ENCODE measurements at regions not wholly inside any gene's neighbourhood (a gene's known extent, or its start where the extent isn't known, plus 50 kb on each side); places are given as distances from the start of the nearest gene placed in this dataset.
"Not testable (repeated sequence)": the region's sequence is repeated elsewhere in the genome, so short reads cannot be mapped to it uniquely, and the experiment has no call there.

DNA sequence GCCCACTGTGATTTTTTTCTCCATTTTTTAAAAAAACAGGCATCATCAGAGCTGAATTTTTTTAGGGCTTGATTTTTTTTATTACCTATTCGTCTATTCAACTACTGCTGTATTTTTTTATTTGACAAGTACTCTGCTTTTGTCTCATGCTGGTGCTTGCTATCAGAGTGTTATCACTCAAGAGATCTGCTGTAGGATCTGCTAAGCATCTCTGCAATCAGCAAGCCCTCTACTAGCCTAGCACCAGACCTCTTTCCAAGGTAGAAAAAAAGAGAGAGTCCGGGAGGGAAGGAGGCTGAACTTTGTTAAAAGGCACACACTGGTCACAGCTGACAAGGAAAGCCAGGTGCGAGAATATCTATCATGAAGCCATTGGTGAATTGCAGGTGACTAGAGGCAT is 413.8 kb upstream of the CCNH start:
- intact Hi-C loops (cut with micrococcal nuclease), result no loop called here
- ATAC-seq (no peak), DNase-seq (no peak)

DNA sequence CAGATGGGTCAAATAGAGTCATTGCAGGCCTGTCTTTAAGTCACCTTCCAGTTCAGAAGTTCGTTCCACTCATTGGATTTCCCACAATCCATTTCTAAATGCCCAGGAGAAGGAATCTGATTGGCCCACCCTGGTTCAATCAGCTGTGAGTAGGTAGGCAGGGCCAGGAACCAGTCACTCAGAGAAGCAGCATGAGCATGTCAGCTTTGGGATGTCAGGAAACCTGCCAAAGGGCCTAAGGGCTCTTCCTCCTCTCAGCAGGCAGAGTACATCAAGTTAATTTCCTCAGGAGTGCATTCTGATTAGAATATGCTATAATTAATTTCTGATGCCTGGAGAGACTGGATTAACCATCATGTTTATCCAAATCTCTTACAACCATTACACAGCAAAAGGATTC is 412.9 kb upstream of the CCNH start:
- ATAC-seq (no peak), DNase-seq (no peak)
- intact Hi-C loops (cut with micrococcal nuclease), result no loop called here

DNA sequence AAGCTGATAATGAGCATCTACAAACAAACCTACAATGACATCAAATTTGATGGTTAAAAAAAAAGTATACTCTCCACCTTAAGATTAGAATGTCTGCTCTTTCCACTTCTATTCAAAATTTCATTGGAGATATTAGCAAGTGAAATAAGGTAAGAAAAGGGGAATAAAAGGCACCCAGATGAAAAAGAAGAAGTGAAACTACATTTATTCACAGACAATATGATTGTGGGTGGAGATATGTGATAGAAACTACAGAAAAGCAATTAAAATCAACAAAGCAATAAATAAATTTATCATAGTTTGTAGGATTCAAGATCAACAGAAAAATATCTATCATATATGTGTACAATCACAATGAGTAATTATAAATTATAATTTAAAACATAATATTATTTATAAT is 395.1 kb upstream of the CCNH start:
- no peak for DNase-seq
- ATAC-seq, result no peak
- intact Hi-C loops (cut with micrococcal nuclease), result no loop called here

DNA sequence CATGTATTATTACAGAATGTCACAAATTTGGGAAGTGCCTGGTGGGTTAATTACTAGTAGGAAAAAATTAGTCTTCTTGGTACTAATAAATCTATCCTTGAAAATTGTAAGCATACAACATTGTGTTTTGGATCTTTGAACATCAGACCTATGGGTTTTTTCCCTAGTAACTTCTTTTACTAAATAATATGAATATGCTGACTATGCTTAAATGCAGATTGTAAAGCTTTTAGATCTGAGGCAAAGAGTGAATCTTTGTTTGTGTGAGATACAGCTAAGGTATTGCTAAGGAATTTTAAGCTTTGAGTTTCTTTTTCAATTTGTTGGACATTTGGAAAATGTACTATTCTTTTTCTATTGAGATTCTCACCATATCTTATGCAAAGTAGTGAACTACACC is 390.6 kb upstream of the CCNH start:
- no peak for ATAC-seq
- intact Hi-C loops (cut with micrococcal nuclease), result no loop called here
- no peak for DNase-seq

DNA sequence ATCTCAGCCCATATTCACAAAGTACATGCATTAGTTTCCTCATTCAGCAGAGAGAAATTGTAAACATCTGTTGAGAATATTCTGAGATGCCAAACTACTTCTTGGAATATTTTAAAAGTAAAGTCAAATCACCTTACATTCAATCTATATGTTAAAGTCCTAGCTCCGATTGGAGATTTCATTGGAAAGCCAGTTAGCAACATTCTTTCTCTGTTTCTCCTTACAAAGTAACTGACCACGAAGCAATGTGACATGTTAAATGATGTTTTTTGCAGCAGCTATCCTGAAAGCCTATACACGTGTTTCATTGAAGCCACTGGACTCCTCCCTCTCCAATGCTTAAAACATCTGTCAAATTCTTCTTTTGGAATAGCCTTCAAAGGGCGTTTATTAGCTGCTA is 379.1 kb upstream of the CCNH start:
- intact Hi-C loops (cut with micrococcal nuclease), result no loop called here
- DNase-seq, result no peak
- no peak for ATAC-seq

DNA sequence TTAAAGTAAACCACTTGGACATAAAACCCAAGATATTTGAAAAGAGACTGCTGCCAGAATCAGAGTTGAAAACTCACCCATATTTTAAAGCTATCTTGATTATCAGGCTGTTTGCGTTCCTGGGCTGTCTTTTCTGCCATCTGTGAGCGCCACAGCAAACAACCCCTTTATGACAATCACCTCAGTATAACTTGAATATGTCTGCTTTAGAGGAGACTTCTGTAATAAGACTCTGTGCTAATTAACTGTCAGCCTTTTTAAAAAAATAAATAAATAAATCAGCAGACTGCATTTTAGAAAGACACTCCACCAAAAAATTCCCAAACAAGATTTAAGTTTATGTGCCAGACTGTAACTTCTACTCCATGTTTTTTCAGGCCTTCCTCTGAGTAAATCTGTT is 375.7 kb upstream of the CCNH start:
- intact Hi-C loops (cut with micrococcal nuclease), result no loop called here
- no peak for DNase-seq
- no peak for ATAC-seq

DNA sequence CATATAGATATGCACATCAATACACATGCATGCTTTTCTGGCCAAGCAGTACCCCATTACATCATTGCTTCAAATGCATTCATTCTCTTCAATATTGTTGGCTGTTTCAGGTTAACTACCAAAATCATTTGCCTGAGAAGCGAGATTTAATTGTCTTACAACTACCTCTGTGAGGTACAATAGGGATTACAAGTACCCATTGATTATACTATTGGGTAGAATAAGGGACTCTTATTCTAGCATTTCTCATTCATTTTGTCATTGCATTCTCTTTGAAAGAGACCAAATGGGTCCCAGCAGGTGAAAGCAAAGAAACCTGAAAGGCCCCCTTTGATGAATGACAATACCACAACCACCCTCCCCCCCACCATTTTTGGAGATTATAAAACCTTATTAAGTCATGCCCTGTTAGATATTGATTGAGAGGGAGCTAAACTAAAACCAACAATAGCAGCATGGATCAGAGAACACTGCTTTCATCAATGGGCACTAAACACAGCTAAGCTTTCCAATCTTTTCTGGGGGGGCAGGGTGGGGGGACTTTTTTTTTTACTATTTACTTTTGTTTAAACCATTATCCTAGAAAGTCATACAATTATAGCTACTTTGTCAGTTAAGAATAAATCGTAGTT is 375.0 kb upstream of the CCNH start:
- intact Hi-C loops (cut with micrococcal nuclease), result no loop called here
- ATAC-seq (no peak), DNase-seq (no peak)

DNA sequence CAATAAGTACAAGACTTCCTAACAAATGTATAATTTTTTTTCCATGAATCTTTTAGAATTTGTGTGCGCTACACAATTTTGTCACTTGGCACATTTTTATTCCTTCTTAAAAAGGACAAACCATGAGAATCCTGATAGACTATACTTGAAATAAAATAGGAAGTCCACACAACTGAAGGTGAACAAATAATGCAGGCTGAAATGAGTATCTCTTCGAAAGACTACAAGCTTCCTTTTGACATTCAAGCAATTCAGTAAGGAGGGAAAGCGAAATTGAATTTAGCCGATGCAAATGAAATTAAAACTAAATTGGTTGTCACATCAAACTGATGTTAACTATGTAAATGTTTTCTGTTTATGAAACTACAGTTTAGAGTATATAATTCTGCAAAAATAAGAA is 374.4 kb upstream of the CCNH start:
- intact Hi-C loops (cut with micrococcal nuclease), result no loop called here
- ATAC-seq, result no peak
- no peak for DNase-seq

DNA sequence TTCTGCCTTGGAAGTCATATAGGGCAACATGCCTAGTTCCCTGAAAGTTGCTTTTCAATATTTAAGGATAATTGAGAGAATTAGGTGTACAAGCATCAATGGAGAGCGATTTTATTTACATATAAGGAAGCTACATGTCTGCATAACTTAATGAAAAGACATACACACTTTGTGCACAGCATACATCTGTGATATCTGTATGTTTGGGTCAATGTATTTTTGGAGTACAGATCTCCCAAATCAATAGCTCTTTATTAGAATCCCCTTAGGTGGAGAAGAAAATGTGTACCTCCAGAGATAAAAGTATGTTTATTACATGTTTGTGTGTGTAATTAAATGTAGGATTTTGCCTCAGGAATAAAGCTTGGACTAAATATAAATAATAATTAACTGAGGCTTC is 373.7 kb upstream of the CCNH start:
- intact Hi-C loops (cut with micrococcal nuclease), result no loop called here
- ATAC-seq, result no peak

DNA sequence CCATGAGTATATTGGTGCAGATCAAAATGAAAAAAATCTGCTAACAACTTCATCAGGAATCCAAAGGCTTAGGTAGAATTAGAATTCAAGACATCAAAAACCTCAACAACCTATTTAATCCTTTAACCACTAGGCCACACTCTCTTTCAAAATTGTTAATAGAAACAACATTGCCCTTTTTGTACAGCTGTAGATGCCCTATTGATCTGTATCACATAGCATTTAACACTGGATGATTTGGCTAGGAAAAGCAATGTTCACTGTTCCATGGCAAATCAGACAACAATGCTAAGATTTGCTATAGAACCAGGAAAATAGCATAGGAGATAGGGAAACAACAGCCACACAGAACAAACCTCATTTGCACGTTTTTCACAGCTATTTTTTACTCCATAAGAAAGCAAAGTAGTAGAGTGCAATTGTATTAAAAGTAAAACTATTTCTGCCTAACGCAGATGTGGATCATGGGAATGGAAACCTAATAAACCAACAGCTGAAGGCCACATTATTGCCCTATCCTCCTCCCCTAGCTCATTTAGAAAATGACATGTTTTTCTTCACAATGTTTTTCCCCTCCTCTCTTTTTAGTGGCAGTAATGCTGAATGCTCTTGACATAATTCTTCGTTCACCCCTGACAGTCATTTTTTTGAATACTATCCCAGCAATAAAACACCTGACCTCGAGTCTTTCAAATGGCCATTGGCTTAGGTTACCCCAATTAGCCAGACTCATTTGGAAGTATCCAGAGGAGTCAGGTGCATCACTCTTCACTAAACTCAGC is 373.0 kb upstream of the CCNH start:
- intact Hi-C loops (cut with micrococcal nuclease), result no loop called here
- ATAC-seq (no peak), DNase-seq (no peak)

More for the DNA sequence above, 373.7 kb upstream of the CCNH start:
- DNase-seq, result no peak

DNA sequence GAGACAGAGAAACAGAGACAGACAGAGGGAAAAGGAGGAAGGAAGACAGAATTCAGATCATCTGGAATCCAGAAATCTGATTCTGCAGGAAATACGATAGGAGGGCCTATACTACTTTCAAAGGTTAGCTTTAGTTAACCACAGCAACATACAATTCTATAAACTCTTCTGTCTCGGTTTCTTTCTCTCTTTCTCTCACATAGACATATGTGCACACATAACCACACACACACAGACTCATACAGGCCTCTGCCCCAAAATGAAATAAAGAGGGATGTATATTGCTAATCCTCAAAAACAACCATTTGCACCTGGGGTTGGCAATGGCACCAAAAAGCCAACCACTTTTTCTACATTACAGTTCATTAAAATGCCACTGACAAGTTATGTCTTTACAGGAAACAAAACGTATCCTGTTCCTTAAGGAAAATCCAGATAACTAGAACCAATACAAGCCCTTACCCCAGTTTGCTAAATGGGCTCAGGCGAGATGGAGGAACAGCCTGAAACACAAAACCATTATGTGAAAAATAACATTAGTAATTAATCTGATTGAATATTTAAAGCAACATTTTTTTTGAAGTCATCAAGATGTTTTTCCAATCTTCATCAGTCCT is 372.3 kb upstream of the CCNH start:
- DNase-seq (no peak), ATAC-seq (no peak)
- intact Hi-C loops (cut with micrococcal nuclease), result loop anchor here (5.0 kb wide), 1 partner anchor 897 kb away; no protein-coding TSS in a partner anchor

DNA sequence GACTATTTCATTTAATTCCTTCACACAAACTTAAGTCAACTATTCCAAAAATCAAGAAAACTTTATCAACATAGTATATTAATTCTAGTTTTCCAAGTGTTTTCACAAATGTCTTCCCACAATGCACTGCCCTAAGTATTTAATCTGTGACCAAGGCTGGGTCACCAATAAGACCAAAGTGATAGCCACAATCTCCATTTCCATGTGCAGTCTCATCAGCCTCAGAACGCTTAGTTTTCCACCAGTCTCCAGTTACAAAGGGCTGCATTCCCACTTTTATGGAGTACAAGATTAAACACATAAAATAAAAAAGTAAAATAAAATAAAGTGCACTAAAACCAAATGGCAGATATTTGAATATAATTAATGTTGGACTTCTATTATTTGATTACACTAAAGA is 371.6 kb upstream of the CCNH start:
- intact Hi-C loops (cut with micrococcal nuclease), result loop anchor here (5.0 kb wide), 1 partner anchor 898 kb away; no protein-coding TSS in a partner anchor
- no peak for DNase-seq
- ATAC-seq, result no peak

DNA sequence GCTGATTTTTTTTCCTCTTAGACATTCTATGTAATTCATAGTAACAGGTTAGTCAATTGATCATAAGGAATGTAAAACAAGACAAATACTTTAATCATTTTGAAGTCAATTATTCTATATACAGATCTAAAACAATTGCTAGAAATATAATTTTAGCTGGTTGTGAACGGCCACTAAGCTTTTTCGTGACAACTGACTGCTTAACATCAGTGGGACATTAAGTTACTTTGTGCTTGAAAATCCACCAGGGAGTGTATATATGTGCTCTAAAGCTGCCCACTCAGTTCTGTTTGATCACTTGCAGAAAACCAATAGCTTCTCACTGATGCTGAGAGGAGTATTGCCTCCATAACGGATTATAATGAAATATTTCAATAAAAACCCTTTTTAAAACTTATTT is 370.2 kb upstream of the CCNH start:
- ATAC-seq (no peak), DNase-seq (no peak)
- intact Hi-C loops (cut with micrococcal nuclease), result loop anchor here (5.0 kb wide), 1 partner anchor 899 kb away; no protein-coding TSS in a partner anchor

DNA sequence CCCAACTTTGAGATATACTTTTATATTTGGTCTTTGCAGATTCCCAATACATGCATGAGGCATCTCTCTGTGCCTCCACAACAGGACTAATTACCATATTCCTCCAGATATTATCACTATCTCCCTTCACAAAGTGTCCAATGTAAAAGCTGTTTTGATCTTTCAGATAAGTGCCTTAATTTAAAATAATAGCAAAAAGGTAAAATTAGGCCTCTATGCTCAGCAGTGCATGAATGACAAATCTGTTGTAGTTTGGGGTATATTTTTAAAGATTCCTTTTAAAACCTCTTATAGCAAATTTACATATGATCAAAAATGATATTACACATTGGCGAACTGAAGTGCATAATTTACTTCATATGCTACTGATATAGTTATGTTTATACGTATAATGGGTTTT is 369.2 kb upstream of the CCNH start:
- no peak for DNase-seq
- intact Hi-C loops (cut with micrococcal nuclease), result loop anchor here (5.0 kb wide), 1 partner anchor 900 kb away; no protein-coding TSS in a partner anchor
- ATAC-seq, result no peak

DNA sequence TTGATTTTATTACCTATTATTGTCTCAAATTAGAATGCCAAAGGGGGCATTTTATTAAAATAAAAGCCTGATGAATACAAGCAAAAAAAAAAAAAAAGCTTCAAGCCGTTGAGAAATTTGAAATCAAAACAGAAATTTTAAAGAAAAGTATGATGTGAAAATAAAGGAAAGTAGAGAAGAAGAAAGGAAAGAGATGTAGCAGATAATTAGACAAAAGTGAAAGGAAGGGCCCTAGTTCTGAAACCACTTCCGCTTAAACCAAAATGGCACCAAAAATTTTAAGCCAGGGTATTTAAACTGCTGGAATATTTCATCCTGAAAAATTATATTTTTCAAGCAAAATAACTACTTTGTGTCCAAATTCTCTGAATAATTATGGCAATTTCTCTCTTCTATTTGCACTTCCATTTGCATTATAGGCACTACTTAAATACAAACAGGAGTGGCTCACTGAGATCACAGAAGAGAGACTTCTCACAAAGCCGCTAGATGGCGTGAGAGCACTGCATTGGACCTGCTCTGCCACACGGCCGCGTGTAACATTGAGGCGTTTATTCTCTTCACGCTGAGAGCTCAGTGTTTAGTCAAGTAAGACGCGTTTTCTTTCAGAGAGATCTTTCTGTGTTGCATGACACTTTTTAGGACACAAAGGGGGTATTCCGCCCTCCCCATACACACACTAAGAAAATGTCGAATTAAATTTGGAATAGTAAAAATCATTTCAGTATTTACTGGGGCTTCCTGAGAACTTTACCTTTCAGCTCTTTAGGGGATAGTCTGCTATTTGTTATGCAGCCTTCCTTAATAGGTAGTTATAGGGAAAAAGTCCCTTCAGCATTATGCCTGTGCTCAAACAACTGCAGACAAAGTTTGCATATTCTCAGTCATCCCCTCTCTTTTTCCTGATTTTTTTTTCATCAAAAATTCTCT is 368.4 kb upstream of the CCNH start:
- DNase-seq (peak; percentile 68), ATAC-seq (peak; percentile 94)
- intact Hi-C loops (cut with micrococcal nuclease), result loop anchor here (5.0 kb wide), 1 partner anchor 901 kb away; no protein-coding TSS in a partner anchor

DNA sequence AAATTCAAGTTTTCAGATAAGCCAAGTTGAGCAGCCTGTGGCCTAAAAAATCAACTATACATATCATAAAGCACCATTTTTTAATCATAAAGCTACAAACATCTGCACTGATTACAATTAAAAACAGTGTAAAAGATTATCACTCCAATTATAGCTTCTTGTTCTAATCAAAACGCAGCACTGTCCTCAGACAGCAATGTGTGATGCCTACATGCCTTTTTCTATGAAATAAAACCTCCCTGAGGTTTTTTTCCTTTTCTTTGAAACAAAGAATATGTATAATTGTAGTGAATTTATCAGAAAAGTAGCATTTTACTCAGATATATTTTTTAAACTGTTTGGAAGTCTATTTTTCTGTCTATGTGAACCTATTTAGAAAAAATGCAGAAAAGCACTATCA is 366.1 kb upstream of the CCNH start:
- DNase-seq, result no peak
- no peak for ATAC-seq
- intact Hi-C loops (cut with micrococcal nuclease), result no loop called here

DNA sequence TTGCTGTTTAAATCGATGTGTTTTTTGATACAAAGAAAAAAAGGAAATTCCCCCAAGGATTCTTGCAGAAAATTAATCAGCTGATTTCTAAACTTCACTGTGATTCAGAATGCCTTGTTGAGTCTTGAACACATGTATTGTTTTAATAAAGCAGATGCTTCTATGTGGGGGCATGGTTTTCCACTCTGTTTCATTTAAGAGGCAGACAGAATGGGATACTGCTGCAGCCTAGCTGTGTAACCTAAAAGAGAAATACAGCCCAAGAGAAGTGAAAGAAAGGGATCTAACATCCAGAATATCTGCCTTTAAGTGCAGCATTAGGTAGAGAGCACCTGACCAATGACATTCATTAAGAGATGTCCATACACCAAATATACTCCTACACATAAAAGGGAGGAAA is 365.1 kb upstream of the CCNH start:
- no peak for DNase-seq
- intact Hi-C loops (cut with micrococcal nuclease), result no loop called here
- no peak for ATAC-seq

DNA sequence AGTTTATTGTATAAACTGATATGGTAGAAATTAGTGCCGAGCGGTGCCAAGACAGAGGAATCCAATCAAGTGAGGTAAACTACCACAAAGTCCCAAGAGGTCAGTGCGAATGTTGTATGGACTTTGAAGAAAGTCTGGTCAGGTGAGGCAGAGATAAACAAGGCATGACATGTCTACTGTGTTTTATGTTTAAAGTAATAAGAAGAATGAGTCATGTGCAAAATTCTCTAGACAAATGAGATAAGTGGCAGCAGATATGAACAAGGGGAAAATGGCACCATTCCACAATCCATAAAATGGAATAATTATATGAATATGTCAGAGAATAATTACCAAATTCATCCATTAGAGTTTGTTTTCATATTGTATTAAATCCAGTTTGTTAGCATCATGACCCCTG is 364.1 kb upstream of the CCNH start:
- DNase-seq, result no peak
- intact Hi-C loops (cut with micrococcal nuclease), result no loop called here
- ATAC-seq, result no peak

DNA sequence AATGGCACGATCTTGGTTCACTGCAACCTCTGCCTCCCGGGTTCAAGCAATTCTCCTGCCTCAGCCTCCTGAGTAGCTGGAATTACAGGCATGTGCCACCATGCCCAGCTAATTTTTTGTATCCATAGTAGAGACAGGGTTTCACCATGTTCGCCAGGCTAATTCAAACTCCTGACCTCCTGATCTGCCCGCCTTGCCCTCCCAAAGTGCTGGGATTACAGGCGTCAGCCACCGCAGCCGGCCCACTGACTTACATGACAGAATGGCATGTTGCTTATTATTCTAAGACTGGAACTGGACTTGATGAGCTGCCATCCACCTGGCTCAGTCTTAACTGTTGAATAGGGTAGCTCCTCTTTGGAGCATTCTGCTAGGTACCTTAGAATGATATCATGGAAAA is 363.6 kb upstream of the CCNH start:
- intact Hi-C loops (cut with micrococcal nuclease); ATAC-seq: not testable (repeated sequence)

More for the DNA sequence above, 363.6 kb upstream of the CCNH start:
- DNase-seq, result not testable (repeated sequence)

Measured in left ventricle myocardium superior (tissue), 1 donor.